ENCODE measurements at regions not wholly inside any gene's neighbourhood (a gene's known extent, or its start where the extent isn't known, plus 50 kb on each side); places are given as distances from the start of the nearest gene placed in this dataset.

- Histone ChIP-seq H3K27me3 (ENCODE audit: control insufficient read depth in 1 of 2, insufficient read depth in 2 of 2, low read length in 2 of 2) (no peaks in the 10 kb centered on the region), H3K36me3 (ENCODE audit: insufficient read depth, low read length) (no peaks in the 10 kb centered on the region), H3K27ac (ENCODE audit: low read depth, low read length) (no peak overlapping the region), H3K9ac (ENCODE audit: low read length) (no peak overlapping the region), H3K4me3 (ENCODE audit: low read depth in 1 of 2, low read length in 2 of 2) (no peak overlapping the region), H3K9me3 (ENCODE audit: low read length) (no peaks in the 10 kb centered on the region), H3K4me1 (ENCODE audit: insufficient read depth, low read length) (no peaks in the 10 kb centered on the region)
Observed at GRCh38 chr7:41826641-41827040, 123.8 kb upstream of the INHBA start.

DNA sequence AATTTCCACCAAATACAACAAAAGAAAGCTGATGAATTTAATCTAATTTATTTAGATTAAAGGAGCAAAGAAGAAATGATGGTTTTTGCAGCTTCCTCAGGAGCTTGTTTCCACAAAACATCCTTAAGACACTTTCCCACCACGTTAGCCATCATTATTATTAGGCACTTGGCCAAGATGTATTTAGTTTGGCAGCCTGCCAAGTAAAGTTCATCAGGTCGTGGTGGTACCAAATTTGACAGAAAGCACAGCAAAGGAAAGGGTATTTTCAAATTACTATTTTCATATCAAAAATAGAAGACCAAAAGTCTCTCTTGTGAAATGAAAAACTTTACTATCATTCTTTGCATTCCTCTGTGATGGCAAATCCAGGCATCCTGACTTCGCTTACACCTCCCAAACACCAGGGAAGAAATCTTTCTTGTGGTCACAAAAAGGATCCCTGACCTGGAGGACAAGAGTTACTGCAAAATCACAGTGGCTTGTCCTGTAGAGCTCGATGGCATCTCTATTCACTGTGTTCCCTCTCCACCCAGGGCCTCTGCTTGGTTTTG, 123.1 kb upstream of the INHBA start:
- Histone ChIP-seq H3K9ac (ENCODE audit: low read length) (no peak overlapping the region), H3K4me1 (ENCODE audit: insufficient read depth, low read length) (no peaks in the 10 kb centered on the region), H3K9me3 (ENCODE audit: low read length) (no peaks in the 10 kb centered on the region), H3K27me3 (ENCODE audit: control insufficient read depth in 1 of 2, insufficient read depth in 2 of 2, low read length in 2 of 2) (no peaks in the 10 kb centered on the region), H3K4me3 (ENCODE audit: low read depth in 1 of 2, low read length in 2 of 2) (no peak overlapping the region), H3K36me3 (ENCODE audit: insufficient read depth, low read length) (no peaks in the 10 kb centered on the region), H3K27ac (ENCODE audit: low read depth, low read length) (no peak overlapping the region)

GRCh38 chr7:41824284-41824683, 121.4 kb upstream of the INHBA start:
- H3K36me3 ChIP-seq (ENCODE audit: insufficient read depth, low read length) = no peaks in the 10 kb centered on the region
- no peaks in the 10 kb centered on the region for H3K27me3 ChIP-seq (ENCODE audit: control insufficient read depth in 1 of 2, insufficient read depth in 2 of 2, low read length in 2 of 2)
- H3K9ac ChIP-seq (ENCODE audit: low read length) = no peak overlapping the region
- H3K4me1 ChIP-seq (ENCODE audit: insufficient read depth, low read length) = no peaks in the 10 kb centered on the region
- H3K27ac ChIP-seq (ENCODE audit: low read depth, low read length) = no peak overlapping the region
- H3K4me3 ChIP-seq (ENCODE audit: low read depth in 1 of 2, low read length in 2 of 2) = no peak overlapping the region
- no peaks in the 10 kb centered on the region for H3K9me3 ChIP-seq (ENCODE audit: low read length)

- Histone ChIP-seq H3K27me3 (ENCODE audit: control insufficient read depth in 1 of 2, insufficient read depth in 2 of 2, low read length in 2 of 2) (no peaks in the 10 kb centered on the region), H3K9ac (ENCODE audit: low read length) (no peak overlapping the region), H3K27ac (ENCODE audit: low read depth, low read length) (no peak overlapping the region), H3K4me1 (ENCODE audit: insufficient read depth, low read length) (no peaks in the 10 kb centered on the region), H3K36me3 (ENCODE audit: insufficient read depth, low read length) (no peaks in the 10 kb centered on the region), H3K9me3 (ENCODE audit: low read length) (no peaks in the 10 kb centered on the region), H3K4me3 (ENCODE audit: low read depth in 1 of 2, low read length in 2 of 2) (no peak overlapping the region)
Observed at GRCh38 chr7:41822259-41822817, 119.4 kb upstream of the INHBA start.

- Histone ChIP-seq H3K9me3 (ENCODE audit: low read length) (no peaks in the 10 kb centered on the region), H3K27ac (ENCODE audit: low read depth, low read length) (no peak overlapping the region), H3K36me3 (ENCODE audit: insufficient read depth, low read length) (no peaks in the 10 kb centered on the region), H3K4me3 (ENCODE audit: low read depth in 1 of 2, low read length in 2 of 2) (no peak overlapping the region), H3K4me1 (ENCODE audit: insufficient read depth, low read length) (no peaks in the 10 kb centered on the region), H3K27me3 (ENCODE audit: control insufficient read depth in 1 of 2, insufficient read depth in 2 of 2, low read length in 2 of 2) (no peaks in the 10 kb centered on the region), H3K9ac (ENCODE audit: low read length) (no peak overlapping the region)
Observed at GRCh38 chr7:41821521-41822213, 118.8 kb upstream of the INHBA start.

DNA sequence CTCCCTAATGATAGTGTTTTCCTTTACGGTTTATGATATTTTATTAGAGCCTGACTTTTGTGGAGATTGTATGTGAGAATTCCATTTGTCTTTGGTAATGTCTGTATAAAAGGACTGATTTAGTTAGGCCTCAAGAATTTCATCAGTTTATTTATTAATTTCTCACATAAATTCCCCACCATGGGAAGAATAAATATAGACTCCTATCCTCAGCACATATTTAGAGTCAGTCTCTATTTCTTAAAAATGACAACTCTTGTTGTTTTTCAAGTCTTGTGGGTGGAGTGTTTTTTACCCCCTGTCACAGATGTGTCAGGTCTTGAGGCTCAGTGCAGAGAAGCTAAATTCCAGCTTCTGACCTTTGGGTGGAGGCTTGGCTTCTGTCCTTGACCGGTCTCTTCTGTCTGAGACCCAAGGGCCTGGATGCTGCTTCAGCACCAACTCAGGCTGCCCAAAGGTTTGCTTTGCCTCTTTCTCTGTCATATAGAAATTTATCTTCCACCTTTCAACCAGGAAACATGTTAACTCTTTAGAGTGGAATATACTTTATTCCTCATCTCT, 117.3 kb upstream of the INHBA start:
- Histone ChIP-seq H3K9ac (ENCODE audit: low read length) (no peak overlapping the region), H3K36me3 (ENCODE audit: insufficient read depth, low read length) (no peaks in the 10 kb centered on the region)

DNA sequence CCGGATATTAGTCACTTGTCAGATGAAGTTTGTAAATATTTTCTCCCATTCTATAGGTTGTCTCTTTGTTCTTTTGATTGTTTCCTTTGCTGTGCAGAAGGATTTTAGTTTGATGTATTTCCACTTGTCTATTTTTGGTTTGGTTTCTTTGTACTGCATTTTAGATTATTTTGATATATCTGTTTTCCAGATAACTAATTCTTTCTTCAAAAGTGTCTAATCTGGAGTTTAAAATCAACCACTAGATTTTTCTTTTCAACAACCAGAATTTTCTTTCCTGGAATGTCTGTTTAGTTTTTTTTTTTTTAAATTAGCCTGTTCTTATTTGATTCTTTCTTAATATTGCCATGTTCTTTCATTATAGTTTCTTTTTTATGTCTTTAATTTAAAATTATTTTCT, 116.8 kb upstream of the INHBA start:
- H3K27ac ChIP-seq (ENCODE audit: low read depth, low read length) = no peak overlapping the region
- H3K9me3 ChIP-seq (ENCODE audit: low read length) = no peaks in the 10 kb centered on the region
- no peak overlapping the region for H3K4me3 ChIP-seq (ENCODE audit: low read depth in 1 of 2, low read length in 2 of 2)
- H3K27me3 ChIP-seq (ENCODE audit: control insufficient read depth in 1 of 2, insufficient read depth in 2 of 2, low read length in 2 of 2) = no peaks in the 10 kb centered on the region
- no peak overlapping the region for H3K9ac ChIP-seq (ENCODE audit: low read length)
- no peaks in the 10 kb centered on the region for H3K4me1 ChIP-seq (ENCODE audit: insufficient read depth, low read length)
- no peaks in the 10 kb centered on the region for H3K36me3 ChIP-seq (ENCODE audit: insufficient read depth, low read length)

More for the DNA sequence above, 117.3 kb upstream of the INHBA start:
- no peak overlapping the region for H3K27ac ChIP-seq (ENCODE audit: low read depth, low read length)
- H3K4me1 ChIP-seq (ENCODE audit: insufficient read depth, low read length) = no peaks in the 10 kb centered on the region
- no peaks in the 10 kb centered on the region for H3K9me3 ChIP-seq (ENCODE audit: low read length)
- no peak overlapping the region for H3K4me3 ChIP-seq (ENCODE audit: low read depth in 1 of 2, low read length in 2 of 2)
- no peaks in the 10 kb centered on the region for H3K27me3 ChIP-seq (ENCODE audit: control insufficient read depth in 1 of 2, insufficient read depth in 2 of 2, low read length in 2 of 2)

DNA sequence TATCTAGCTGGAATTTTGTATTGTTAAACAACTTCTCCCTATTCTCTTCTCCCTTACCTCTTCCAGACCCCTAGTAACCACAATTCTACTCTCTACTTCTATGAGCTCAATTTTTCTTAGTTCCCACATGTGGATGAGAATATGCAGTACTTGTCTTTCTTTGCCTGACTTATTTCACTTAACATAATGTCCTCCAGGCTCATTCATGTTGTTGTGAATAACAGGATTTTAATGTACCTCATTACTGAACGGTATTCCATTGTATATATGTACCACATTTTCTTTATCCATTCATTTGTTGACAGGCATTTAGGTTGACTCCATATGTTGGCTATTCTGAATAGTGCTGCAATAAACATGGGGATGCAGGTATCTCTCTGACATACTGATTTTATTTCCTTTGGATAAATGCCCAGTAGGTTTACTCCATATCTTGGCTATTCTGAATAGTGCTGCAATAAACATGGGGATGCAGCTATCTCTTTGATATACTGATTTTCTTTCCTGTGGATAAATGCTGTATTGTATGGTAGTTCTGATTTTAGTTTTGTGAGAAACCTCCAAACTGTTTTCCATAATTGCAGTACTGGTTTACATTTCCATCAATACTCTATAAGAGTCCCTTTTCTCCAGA, 116.0 kb upstream of the INHBA start:
- Histone ChIP-seq H3K9ac (ENCODE audit: low read length) (no peak overlapping the region), H3K4me1 (ENCODE audit: insufficient read depth, low read length) (no peaks in the 10 kb centered on the region), H3K27ac (ENCODE audit: low read depth, low read length) (no peak overlapping the region), H3K9me3 (ENCODE audit: low read length) (no peaks in the 10 kb centered on the region), H3K4me3 (ENCODE audit: low read depth in 1 of 2, low read length in 2 of 2) (no peak overlapping the region), H3K36me3 (ENCODE audit: insufficient read depth, low read length) (no peaks in the 10 kb centered on the region), H3K27me3 (ENCODE audit: control insufficient read depth in 1 of 2, insufficient read depth in 2 of 2, low read length in 2 of 2) (no peaks in the 10 kb centered on the region)

GRCh38 chr7:41817386-41817785, 114.5 kb upstream of the INHBA start:
- H3K4me3 ChIP-seq (ENCODE audit: low read depth in 1 of 2, low read length in 2 of 2) = no peak overlapping the region
- H3K9ac ChIP-seq (ENCODE audit: low read length) = no peak overlapping the region
- no peaks in the 10 kb centered on the region for H3K4me1 ChIP-seq (ENCODE audit: insufficient read depth, low read length)
- no peak overlapping the region for H3K27ac ChIP-seq (ENCODE audit: low read depth, low read length)
- H3K9me3 ChIP-seq (ENCODE audit: low read length) = no peaks in the 10 kb centered on the region
- no peaks in the 10 kb centered on the region for H3K27me3 ChIP-seq (ENCODE audit: control insufficient read depth in 1 of 2, insufficient read depth in 2 of 2, low read length in 2 of 2)
- H3K36me3 ChIP-seq (ENCODE audit: insufficient read depth, low read length) = no peaks in the 10 kb centered on the region

- no peak overlapping the region for H3K27ac ChIP-seq (ENCODE audit: low read depth, low read length)
- H3K27me3 ChIP-seq (ENCODE audit: control insufficient read depth in 1 of 2, insufficient read depth in 2 of 2, low read length in 2 of 2) = no peaks in the 10 kb centered on the region
- H3K36me3 ChIP-seq (ENCODE audit: insufficient read depth, low read length) = no peaks in the 10 kb centered on the region
- H3K9me3 ChIP-seq (ENCODE audit: low read length) = no peaks in the 10 kb centered on the region
- H3K4me1 ChIP-seq (ENCODE audit: insufficient read depth, low read length) = no peaks in the 10 kb centered on the region
- H3K9ac ChIP-seq (ENCODE audit: low read length) = no peak overlapping the region
- H3K4me3 ChIP-seq (ENCODE audit: low read depth in 1 of 2, low read length in 2 of 2) = no peak overlapping the region
Observed at GRCh38 chr7:41816111-41816510, 113.2 kb upstream of the INHBA start.

- no peaks in the 10 kb centered on the region for H3K4me1 ChIP-seq (ENCODE audit: insufficient read depth, low read length)
- H3K9me3 ChIP-seq (ENCODE audit: low read length) = no peaks in the 10 kb centered on the region
- H3K9ac ChIP-seq (ENCODE audit: low read length) = no peak overlapping the region
- H3K4me3 ChIP-seq (ENCODE audit: low read depth in 1 of 2, low read length in 2 of 2) = no peak overlapping the region
- no peaks in the 10 kb centered on the region for H3K27me3 ChIP-seq (ENCODE audit: control insufficient read depth in 1 of 2, insufficient read depth in 2 of 2, low read length in 2 of 2)
- H3K36me3 ChIP-seq (ENCODE audit: insufficient read depth, low read length) = no peaks in the 10 kb centered on the region
- H3K27ac ChIP-seq (ENCODE audit: low read depth, low read length) = no peak overlapping the region
Observed at GRCh38 chr7:41814888-41815287, 112.0 kb upstream of the INHBA start.
